ENCODE measurements at regions not wholly inside any gene's neighbourhood (a gene's known extent, or its start where the extent isn't known, plus 50 kb on each side); places are given as distances from the start of the nearest gene placed in this dataset.
"Not testable (repeated sequence)": the region's sequence is repeated elsewhere in the genome, so short reads cannot be mapped to it uniquely, and the experiment has no call there.

GRCh38 chr9:42392773-42393455, 209.5 kb downstream of the SPATA31A6 start:
- not testable (repeated sequence) for TF ChIP-seq EZH2 (IDR thresholded peaks at IDR 0.05; ENCODE audit: low read length, missing control alignments); CTCF (conservative IDR thresholded peaks at IDR 0.05 in 1 of 2, IDR thresholded peaks at IDR 0.05 in 1 of 2; ENCODE audit: low read depth in 1 of 2, low read length in 2 of 2)

Data from fibroblast of lung (primary cell).